ENCODE measurements at regions not wholly inside any gene's neighbourhood (a gene's known extent, or its start where the extent isn't known, plus 50 kb on each side); places are given as distances from the start of the nearest gene placed in this dataset.

DNA sequence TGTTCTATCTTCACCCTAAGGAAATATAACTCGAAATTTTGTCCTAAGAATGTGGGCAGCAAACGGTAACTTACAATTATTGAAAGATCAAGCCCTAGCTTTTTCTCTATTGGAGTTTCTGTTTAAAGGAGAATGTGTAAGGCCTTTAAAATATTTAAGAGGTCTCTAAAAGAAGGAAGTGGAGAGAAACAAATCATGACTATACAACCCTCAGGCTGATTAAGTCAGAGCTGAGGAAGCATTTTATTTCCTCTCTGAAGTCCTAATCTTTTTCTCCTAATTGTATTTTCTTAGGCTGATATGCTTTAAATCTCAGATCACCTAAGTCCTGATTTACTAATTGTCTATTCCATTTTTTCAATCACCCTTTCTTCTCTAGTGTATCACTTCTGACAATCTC, 1708.8 kb upstream of the C9orf72 start:
- TF ChIP-seq, protein P1, sequence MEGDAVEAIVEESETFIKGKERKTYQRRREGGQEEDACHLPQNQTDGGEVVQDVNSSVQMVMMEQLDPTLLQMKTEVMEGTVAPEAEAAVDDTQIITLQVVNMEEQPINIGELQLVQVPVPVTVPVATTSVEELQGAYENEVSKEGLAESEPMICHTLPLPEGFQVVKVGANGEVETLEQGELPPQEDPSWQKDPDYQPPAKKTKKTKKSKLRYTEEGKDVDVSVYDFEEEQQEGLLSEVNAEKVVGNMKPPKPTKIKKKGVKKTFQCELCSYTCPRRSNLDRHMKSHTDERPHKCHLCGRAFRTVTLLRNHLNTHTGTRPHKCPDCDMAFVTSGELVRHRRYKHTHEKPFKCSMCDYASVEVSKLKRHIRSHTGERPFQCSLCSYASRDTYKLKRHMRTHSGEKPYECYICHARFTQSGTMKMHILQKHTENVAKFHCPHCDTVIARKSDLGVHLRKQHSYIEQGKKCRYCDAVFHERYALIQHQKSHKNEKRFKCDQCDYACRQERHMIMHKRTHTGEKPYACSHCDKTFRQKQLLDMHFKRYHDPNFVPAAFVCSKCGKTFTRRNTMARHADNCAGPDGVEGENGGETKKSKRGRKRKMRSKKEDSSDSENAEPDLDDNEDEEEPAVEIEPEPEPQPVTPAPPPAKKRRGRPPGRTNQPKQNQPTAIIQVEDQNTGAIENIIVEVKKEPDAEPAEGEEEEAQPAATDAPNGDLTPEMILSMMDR (conservative IDR thresholded peaks at IDR 0.05 in 1 of 2, IDR thresholded peaks at IDR 0.05 in 1 of 2; ENCODE audit: extremely low read depth in 1 of 2, insufficient read depth in 1 of 2, low read depth in 1 of 2, low read length in 2 of 2): no peak
- TF ChIP-seq EZH2 (IDR thresholded peaks at IDR 0.05; ENCODE audit: borderline replicate concordance, low read length): no peak

Measured in mammary epithelial cell (primary cell).